GM12864 (cell line): ENCODE measurements at regions not wholly inside any gene's neighbourhood (a gene's known extent, or its start where the extent isn't known, plus 50 kb on each side); places are given as distances from the start of the nearest gene placed in this dataset.
A peak's percentile ranks its signal among the peaks of the same experiment; 100 is the strongest.
"Not testable (repeated sequence)": the region's sequence is repeated elsewhere in the genome, so short reads cannot be mapped to it uniquely, and the experiment has no call there.

Experiments
- DNase-seq: peaks from one replicate; pipeline ENCODE4 v3.0.0-alpha.2; 2011; ENCODE audit warnings: low read depth
- H3K4me3 ChIP-seq: 2 replicates; pipeline ENCODE4 v1.5.1; 2011; ENCODE audit warnings: mild to moderate bottlenecking, low read depth, low read length, control low read depth
- CTCF ChIP-seq: IDR thresholded peaks from 2 replicates; pipeline ENCODE4 v1.5.1; 2011; ENCODE audit warnings: low read depth, mild to moderate bottlenecking, moderate library complexity, low read length, control low read depth, inconsistent platforms; ENCODE audit errors: missing control alignments

GRCh38 chr18:35852786-35853185, 119.7 kb upstream of the RMP24 start:
- TF ChIP-seq CTCF, result no peak
- DNase-seq, result no peak
- H3K4me3 ChIP-seq, result no peak overlapping the region

DNA sequence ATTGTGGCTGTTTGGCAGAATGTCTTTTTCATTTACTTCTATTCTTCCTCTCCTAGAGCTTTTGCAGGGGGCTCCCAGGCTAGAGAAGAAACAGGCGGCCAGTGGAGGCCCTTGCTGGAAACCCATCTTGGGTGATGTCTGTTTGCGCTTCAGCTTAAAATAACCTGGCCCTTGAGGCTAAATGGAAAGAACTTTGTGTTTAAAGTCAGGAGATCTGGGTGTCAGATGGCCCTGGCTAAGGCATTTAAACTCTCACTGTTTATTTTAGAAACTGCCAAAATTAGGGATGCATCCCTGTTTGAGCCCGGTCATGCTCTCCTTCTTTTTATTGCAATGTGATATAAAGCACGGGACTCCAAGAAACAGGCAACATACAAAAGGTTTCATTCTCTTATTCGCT, 118.4 kb upstream of the RMP24 start:
- H3K4me3 ChIP-seq, result no peak overlapping the region
- no peak for DNase-seq
- no peak for TF ChIP-seq CTCF

DNA sequence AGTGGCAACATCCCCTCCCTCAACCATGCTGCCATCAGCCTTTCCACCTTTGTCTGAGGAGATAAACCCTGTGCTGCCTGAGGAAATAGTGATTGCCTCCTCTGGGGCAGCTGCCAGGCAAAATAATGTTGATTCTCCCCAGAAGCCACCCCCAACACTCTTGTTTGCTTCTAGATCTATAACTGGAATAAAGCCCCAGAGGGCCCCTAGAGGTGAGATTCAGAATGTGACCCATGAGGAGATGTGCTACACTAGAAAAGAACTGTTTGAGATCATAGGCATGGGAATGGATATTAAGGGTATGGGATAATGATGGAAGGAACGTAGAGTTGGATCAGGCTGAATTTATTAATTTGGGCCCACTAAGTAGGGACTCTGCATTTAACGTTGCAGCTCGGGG, 116.3 kb upstream of the RMP24 start:
- no peak for DNase-seq
- no peak overlapping the region for H3K4me3 ChIP-seq
- peak; percentile 14 for TF ChIP-seq CTCF

GRCh38 chr18:35856721-35857120, 115.8 kb upstream of the RMP24 start:
- not testable (repeated sequence) for H3K4me3 ChIP-seq, DNase-seq

DNA sequence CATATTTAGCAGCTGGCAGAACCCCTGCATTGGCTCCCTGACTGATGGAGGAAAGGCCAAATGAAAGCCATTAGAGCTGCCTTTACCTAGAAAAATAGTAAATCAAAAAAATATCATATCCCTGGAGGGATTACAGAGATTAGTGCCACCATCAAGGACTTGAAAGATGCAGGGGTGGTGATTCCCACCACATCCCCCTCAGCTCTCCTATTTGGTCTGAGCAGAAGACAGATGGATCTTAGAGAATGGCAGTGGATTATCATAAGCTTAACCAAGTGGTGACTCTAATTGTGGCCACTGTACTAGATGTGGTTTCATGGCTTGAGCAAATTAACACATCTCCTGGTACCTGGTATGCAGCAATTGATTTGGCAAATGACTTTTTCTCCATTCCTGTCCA, 114.9 kb upstream of the RMP24 start:
- H3K4me3 ChIP-seq, DNase-seq: not testable (repeated sequence)

DNA sequence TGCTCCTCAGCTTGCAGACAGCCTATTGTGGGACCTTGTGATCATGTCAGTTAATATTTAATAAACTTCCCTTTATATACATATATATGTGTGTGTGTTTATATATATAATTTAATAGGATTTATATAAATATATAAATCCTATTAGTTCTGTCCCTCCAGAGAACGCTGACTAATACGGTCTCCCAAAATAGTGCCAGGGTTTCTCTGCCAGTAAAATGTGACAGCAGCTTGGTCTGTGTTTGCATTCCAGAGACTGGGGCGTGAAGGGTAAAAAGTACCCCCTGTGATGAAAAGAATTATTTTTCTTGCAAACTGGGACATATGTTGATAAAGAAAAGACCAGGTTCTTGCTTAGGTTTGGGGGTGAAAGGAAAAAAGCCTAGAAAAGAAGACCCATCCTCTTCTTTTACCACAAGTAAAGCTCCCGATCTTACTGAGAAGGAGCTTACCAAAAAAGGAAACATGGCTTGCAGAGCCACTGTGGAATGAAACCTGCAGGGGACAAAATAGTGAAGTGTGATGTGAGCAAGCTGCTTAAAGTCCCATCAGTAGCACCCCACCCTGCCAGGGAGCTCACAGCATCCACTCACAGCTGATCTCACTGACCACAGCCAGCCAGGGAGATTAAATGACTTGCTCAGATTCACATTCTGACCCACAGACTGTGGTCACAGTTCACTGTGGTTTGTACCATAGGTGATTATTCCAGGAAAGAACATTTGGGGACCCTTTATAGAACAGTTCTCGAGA, 110.9 kb upstream of the RMP24 start:
- no peak for TF ChIP-seq CTCF
- no peak overlapping the region for H3K4me3 ChIP-seq
- peak; percentile 13 for DNase-seq

- TF ChIP-seq CTCF, result no peak
- no peak for DNase-seq
- no peak overlapping the region for H3K4me3 ChIP-seq
These were observed 110.3 kb upstream of the RMP24 start for GRCh38 chr18:35862119-35862640.

DNA sequence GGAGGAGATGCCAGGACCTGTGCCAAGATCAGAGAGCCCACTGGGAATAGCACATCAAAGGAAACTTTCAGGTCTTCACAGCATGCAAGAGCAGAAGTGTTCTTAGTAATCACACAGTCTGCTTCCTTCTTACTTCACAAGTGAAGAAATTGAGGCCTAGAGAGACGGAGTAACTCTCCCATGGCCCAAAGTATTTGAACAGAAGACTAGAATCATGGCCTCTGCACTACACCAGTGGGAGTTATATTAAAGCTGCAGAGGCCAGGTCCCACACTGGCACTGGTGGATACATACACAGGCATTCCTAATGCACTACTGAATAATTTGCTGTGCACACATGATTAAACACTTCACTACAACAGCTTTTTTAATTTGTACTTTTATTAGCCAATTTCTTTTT, 107.6 kb upstream of the RMP24 start:
- no peak for TF ChIP-seq CTCF
- no peak for DNase-seq

More for the DNA sequence above, 107.6 kb upstream of the RMP24 start:
- no peak overlapping the region for H3K4me3 ChIP-seq
